HG02763 (cell line): ENCODE measurements at regions not wholly inside any gene's neighbourhood (a gene's known extent, or its start where the extent isn't known, plus 50 kb on each side); places are given as distances from the start of the nearest gene placed in this dataset.
"Not testable (repeated sequence)": the region's sequence is repeated elsewhere in the genome, so short reads cannot be mapped to it uniquely, and the experiment has no call there.

ENCODE experiments used
- ATAC-seq: cut with Tn5 transposase; IDR thresholded peaks from one replicate; pipeline ENCODE4 v1.9.1; 2021; ENCODE audit warnings: mild to moderate bottlenecking, moderate library complexity; ENCODE audit not compliant: unreplicated experiment

GRCh38 chr13:94906605-94907004, 194.3 kb upstream of the SOX21 start:
- no peak for ATAC-seq

- ATAC-seq: no peak
These were observed 190.5 kb upstream of the SOX21 start for GRCh38 chr13:94902722-94903407.

DNA sequence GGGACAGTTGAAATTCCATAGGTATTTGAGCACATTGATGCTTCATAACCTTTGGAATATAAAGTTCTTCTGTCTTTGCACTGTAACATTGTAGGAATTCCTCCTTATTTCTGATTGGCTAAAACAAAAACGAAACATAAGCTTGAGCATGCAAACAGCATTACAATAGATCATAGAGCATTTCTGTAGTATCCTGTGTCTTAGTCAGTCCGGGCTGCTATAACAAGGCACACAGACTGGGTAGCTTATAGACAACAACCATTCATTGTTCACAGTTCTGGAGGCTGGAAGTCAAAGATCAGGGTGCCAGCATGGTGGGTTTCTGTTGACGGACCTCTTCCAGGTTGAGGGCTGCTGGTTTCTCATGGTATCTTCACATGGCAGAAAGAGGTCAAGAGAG, 188.7 kb upstream of the SOX21 start:
- no peak for ATAC-seq

- no peak for ATAC-seq
These were observed 184.5 kb upstream of the SOX21 start for GRCh38 chr13:94896719-94897317.

DNA sequence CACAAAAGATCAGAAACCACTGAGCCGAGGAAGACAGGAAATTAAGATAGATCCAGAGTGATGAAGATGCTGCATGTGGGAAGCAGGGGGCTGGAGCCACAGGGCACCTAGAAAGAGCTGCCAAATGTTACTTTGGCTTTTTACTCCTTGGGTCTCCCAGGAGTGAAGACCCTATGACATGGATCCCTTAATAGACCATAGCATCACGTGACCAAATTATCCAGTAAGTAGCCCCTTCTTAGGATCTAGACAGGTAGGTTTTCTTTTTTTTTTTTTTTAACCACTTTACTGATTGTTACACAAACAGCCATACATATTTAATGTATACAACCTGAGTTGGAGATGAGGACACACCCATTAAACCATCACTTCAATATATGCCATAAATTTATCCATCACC, 183.9 kb upstream of the SOX21 start:
- ATAC-seq: no peak

GRCh38 chr13:94886191-94886590, 173.8 kb upstream of the SOX21 start:
- no peak for ATAC-seq

GRCh38 chr13:94880463-94880862, 168.1 kb upstream of the SOX21 start:
- ATAC-seq: no peak

DNA sequence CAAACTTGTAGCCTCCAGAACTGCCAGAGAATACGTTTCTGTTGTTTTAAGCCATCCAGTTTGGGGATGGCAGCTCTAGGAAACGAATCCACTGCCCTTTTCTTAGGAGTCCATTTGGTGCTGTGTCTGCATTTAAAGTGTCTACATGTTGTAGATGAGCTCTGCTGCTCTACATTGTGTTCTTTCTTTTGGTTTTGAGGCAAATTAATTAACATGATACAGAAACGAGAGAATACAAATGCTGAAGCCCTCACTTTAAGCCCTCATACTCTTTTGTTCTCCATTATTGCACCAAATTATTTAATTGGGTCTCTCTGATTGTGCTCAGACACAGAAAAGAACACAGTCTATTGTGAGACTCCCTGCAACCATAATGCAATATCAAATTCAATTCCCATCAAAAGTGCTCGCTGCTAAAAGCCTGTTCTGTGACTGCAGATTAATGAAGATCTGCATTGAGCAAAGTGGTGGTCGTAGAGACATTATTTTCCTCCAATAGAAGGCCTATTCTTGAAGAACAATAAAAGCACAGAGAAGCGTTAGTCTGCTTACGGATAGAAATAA, 166.3 kb upstream of the SOX21 start:
- ATAC-seq: no peak

GRCh38 chr13:94864474-94864873, 152.1 kb upstream of the SOX21 start:
- no peak for ATAC-seq

- no peak for ATAC-seq
These were observed 148.6 kb upstream of the SOX21 start for GRCh38 chr13:94860981-94861407.

GRCh38 chr13:94859811-94860210, 147.5 kb upstream of the SOX21 start:
- no peak for ATAC-seq

DNA sequence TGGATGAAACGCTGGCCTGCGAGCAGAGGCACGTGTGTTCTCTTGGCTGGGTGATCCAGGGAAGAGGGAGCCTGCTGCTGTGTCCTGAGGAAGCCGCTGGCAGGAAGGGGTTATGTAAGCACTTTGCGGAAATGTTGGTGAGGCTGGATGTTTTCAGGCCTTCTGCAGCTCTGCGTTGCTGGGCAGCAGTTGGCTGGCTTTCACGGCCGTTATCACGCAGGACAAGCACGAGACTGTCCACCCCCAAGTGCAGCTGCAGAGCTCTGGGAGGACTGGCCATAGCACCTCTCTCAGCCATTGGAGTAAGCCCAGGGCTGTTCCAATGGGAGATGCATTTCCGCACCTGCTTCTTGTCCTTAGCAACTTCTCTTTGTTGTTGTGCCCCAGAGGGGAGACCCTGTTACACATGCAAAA, 146.9 kb upstream of the SOX21 start:
- no peak for ATAC-seq

DNA sequence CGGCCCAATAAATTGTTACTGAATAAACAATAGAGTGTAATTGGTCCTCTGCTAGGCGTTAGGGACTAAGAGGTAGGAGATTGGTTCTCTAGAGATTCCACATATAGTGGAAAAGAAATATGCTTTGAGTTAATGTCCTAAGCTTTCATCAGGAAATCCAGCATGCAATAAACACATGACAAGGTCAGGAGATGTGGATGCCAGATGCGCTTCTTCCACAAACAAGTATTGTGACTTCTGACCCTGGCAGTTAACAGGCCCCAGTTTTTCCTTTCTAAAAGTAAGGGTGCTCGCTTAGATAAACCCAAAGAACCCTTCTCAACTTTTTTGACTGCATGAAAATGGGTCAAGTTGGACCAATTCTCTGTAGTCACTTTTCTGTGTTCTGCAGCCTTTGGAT, 146.5 kb upstream of the SOX21 start:
- ATAC-seq: no peak

GRCh38 chr13:94854688-94855087, 142.3 kb upstream of the SOX21 start:
- ATAC-seq: no peak

DNA sequence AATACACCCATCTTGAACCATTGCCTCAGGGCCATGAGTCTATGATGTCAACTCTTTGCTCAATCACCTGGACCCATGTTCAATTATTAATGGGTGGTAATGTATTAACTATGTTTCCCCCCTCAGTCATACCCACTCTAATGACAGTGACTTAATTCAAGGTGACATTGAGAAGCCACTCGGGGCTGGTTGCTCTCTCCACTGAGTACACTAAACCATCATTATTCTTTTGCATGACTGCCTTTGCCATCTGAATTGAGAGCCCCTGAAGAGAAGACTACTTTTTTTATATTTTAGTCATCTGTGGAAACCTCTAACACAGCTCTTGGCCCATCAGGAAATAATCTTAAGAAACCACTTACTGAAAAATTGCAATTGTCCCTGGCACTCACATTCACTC, 139.2 kb upstream of the SOX21 start:
- ATAC-seq: no peak

GRCh38 chr13:94849254-94849653, 136.9 kb upstream of the SOX21 start:
- no peak for ATAC-seq

DNA sequence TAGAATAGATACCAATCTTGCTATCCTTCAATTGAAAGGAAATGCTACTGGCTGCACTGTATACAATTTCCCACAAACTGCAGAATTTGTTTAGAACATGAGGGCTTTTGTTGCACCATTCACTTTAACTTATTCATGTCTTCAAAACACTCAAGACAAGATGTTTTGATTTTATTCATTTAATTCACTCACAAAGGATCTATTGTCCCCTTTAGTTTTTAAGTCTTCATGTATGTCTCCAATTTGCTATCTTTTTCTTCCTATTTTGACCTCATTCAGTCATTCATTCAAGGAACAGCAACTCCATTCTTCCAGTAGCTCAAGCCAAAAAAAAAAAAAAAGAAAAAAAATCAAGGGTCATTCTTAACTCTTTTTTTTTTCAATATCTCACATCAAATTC, 130.6 kb upstream of the SOX21 start:
- ATAC-seq: no peak

DNA sequence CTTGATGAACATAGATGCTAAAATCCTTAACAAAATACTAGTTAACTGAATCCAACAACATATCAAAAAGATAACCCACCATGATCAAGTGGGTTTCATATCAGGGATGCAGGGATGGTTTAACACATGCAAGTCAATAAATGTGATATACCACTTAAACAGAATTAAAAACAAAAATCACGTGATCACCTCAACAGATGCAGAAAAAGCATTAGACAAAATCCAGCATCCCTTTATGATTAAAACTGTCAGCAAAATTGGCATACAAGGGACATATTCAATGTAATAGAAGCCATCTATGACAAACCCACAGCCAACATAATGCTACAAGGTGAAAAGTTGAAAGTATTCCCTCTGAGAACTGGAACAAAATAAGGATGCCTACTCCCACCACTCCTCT, 124.7 kb upstream of the SOX21 start:
- not testable (repeated sequence) for ATAC-seq

DNA sequence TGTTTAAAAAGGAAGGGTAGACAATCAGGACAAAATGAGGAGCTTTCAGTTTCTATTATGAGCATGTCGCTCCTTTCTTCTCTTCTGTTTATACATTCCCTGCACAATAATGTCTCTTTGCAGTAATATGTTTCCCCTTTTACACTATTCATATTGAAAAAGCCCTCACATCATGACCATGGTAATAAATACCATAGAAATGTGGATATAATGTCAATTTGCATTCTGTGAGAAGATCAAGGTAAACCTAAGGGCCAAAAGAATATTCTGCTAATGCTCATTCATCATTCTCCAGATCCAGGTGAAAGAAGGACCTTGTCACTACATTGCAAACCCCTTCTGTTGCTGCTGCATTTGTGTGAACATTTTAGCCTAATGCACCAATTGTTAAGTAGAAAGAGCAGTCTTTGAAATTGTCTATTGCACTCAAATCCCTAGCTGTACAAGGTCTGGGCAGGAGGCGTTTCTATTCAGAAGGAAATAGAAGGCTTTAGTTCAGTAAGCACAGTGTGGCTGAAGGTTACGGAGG, 117.6 kb upstream of the SOX21 start:
- ATAC-seq: no peak

- ATAC-seq: no peak
These were observed 117.0 kb upstream of the SOX21 start for GRCh38 chr13:94829185-94829836.

DNA sequence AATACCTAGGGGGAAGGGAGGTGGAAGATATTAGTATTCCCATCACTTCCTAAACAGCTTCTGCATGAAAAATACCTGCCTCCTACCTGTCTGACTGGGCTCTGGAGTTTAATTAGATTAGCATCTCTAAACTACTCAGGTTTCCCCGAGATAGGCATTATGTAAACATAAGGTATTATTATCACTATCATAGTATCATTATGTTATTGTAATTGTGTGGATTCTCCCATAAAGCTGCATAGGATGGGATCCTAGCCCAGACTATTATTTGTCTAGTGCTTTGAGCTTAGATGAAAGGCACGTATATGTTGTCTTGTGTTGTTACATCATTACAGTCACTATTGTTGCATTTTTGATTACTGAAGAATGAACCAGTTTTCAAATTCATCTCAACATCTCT, 115.2 kb upstream of the SOX21 start:
- no peak for ATAC-seq

DNA sequence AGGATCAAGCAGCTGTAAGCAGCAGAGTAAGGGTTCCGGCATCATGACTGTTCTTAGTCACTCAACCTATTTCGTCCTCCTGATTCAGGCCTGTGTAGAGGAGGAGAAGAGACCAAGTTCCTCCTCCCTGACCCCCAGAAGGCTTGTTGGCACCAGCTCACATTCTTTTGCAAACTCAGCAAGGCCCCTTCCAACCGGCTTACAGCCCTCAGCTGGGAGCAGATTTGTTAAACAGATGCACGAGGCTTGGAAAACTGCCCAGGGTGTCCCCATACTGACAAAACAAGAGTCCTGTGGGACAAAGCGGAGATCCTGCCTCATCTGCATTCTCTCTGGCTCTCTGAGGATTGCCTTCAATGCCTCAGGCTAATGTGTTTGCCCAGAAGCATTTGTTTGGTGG, 113.2 kb upstream of the SOX21 start:
- no peak for ATAC-seq
